Thymus (tissue), 11 donors: ENCODE measurements at regions not wholly inside any gene's neighbourhood (a gene's known extent, or its start where the extent isn't known, plus 50 kb on each side); places are given as distances from the start of the nearest gene placed in this dataset.

Experiments used
- DNase-seq, 9 donors: peaks; one replicate each; pipeline ENCODE4 v3.0.0-alpha.2; 2013; ENCODE audit warnings: low spot score in 9 of 9, low read depth in 6 of 9, missing footprints in 1 of 9
- H3K27ac ChIP-seq, 2 donors: one replicate each; pipeline ENCODE4 v1.5.1; 2013; ENCODE audit warnings: control low read depth in 1 of 2, low read depth in 1 of 2, low read length in 1 of 2, mild to moderate bottlenecking in 1 of 2, moderate library complexity in 1 of 2
- H3K27me3 ChIP-seq, 2 donors: one replicate each; pipeline ENCODE4 v1.5.1; 2013; ENCODE audit warnings: low read length in 1 of 2; ENCODE audit not compliant: control insufficient read depth in 2 of 2, insufficient read depth in 1 of 2
- H3K36me3 ChIP-seq, 2 donors: one replicate each; pipeline ENCODE4 v1.5.1; 2013; ENCODE audit warnings: low read length in 1 of 2, mild to moderate bottlenecking in 1 of 2, moderate library complexity in 1 of 2; ENCODE audit not compliant: control insufficient read depth in 2 of 2, insufficient read depth in 2 of 2
- H3K4me1 ChIP-seq, 2 donors: one replicate each; pipeline ENCODE4 v1.5.1; 2013; ENCODE audit warnings: low read length in 2 of 2; ENCODE audit not compliant: control insufficient read depth in 2 of 2, insufficient read depth in 2 of 2
- H3K4me3 ChIP-seq, 2 donors: one replicate each; pipeline ENCODE4 v1.5.1; 2013; ENCODE audit warnings: low read length in 2 of 2, control low read depth in 1 of 2, mild to moderate bottlenecking in 1 of 2
- H3K9me3 ChIP-seq, 2 donors: one replicate each; pipeline ENCODE4 v1.5.1; 2013; ENCODE audit warnings: low read length in 1 of 2, mild to moderate bottlenecking in 1 of 2; ENCODE audit not compliant: control insufficient read depth in 2 of 2, insufficient read depth in 1 of 2
- WGBS: extraction: QIAGEN DNeasy Blood & Tissue Kit; methylation state at CpG from one replicate; pipeline ENCODE4 v1.1.7; 2013; 5-methylcytosine and 5-hydroxymethylcytosine counted together
- donor health status: healthy.

GRCh38 chr13:95494082-95494681, 58.3 kb upstream of the CLDN10 start:
- H3K36me3 ChIP-seq: no peaks in the 10 kb centered on the region
- WGBS: 58% methylated on average over 7 of the region's 7 CpGs
- peaks cover 0 to 3% of the 10 kb centered on the region in 2 donors for H3K9me3 ChIP-seq
- no peaks in the 10 kb centered on the region for H3K27me3 ChIP-seq
- no peak overlapping the region for H3K27ac ChIP-seq
- peak; percentile 21 to 69 (median 35) for DNase-seq
- no peak overlapping the region for H3K4me3 ChIP-seq
- no peaks in the 10 kb centered on the region for H3K4me1 ChIP-seq

GRCh38 chr13:95496485-95496884, 56.0 kb upstream of the CLDN10 start:
- H3K4me1 ChIP-seq: no peaks in the 10 kb centered on the region
- no peak overlapping the region for H3K4me3 ChIP-seq
- peaks cover 0 to 3% of the 10 kb centered on the region in 2 donors for H3K9me3 ChIP-seq
- WGBS: 82% methylated on average over 4 of the region's 4 CpGs
- no peak overlapping the region for H3K27ac ChIP-seq
- no peaks in the 10 kb centered on the region for H3K36me3 ChIP-seq
- no peaks in the 10 kb centered on the region for H3K27me3 ChIP-seq
- no peak for DNase-seq

- Histone ChIP-seq H3K27me3 (no peaks in the 10 kb centered on the region), H3K36me3 (no peaks in the 10 kb centered on the region), H3K4me1 (no peaks in the 10 kb centered on the region), H3K4me3 (no peak overlapping the region), H3K9me3 (peaks cover 0 to 3% of the 10 kb centered on the region in 2 donors), H3K27ac (no peak overlapping the region)
- 15% methylated on average over 3 of the region's 3 CpGs for WGBS
- no peak for DNase-seq
Measured at GRCh38 chr13:95497381-95497807, 55.1 kb upstream of the CLDN10 start.

GRCh38 chr13:95498886-95499285, 53.6 kb upstream of the CLDN10 start:
- no peak for DNase-seq
- Histone ChIP-seq H3K9me3 (peaks cover 0 to 3% of the 10 kb centered on the region in 2 donors), H3K27me3 (no peaks in the 10 kb centered on the region), H3K4me3 (no peak overlapping the region), H3K36me3 (no peaks in the 10 kb centered on the region), H3K4me1 (no peaks in the 10 kb centered on the region), H3K27ac (no peak overlapping the region)
- 97% methylated on average over 8 of the region's 8 CpGs for WGBS

GRCh38 chr13:95499811-95500712, 52.5 kb upstream of the CLDN10 start:
- Histone ChIP-seq H3K9me3 (peaks cover 0 to 3% of the 10 kb centered on the region in 2 donors), H3K27me3 (no peaks in the 10 kb centered on the region), H3K36me3 (no peaks in the 10 kb centered on the region), H3K4me1 (no peaks in the 10 kb centered on the region), H3K27ac (no peak overlapping the region), H3K4me3 (no peak overlapping the region)
- WGBS: 97% methylated on average over 6 of the region's 6 CpGs
- DNase-seq: no peak

GRCh38 chr13:95502216-95502615, 50.3 kb upstream of the CLDN10 start:
- H3K4me3 ChIP-seq: no peak overlapping the region
- H3K4me1 ChIP-seq: no peaks in the 10 kb centered on the region
- no peak for DNase-seq
- no peak overlapping the region for H3K27ac ChIP-seq
- no peaks in the 10 kb centered on the region for H3K27me3 ChIP-seq
- 89% methylated on average over 2 of the region's 2 CpGs for WGBS
- no peaks in the 10 kb centered on the region for H3K36me3 ChIP-seq
- H3K9me3 ChIP-seq: no peaks in the 10 kb centered on the region
